ENCODE measurements at regions not wholly inside any gene's neighbourhood (a gene's known extent, or its start where the extent isn't known, plus 50 kb on each side); places are given as distances from the start of the nearest gene placed in this dataset.

- TF ChIP-seq CTCF (IDR thresholded peaks at IDR 0.05; ENCODE audit: insufficient read depth, low read length) (no peak), REST (IDR thresholded peaks at IDR 0.05; ENCODE audit: insufficient replicate concordance, low read depth) (no peak), POLR2AphosphoS5 (IDR thresholded peaks at IDR 0.05; ENCODE audit: low read depth) (no peak), GABPA (IDR thresholded peaks at IDR 0.05; ENCODE audit: low read depth) (no peak), SPI1 (IDR thresholded peaks at IDR 0.05; ENCODE audit: borderline replicate concordance, low read depth) (no peak)
These were observed 73.7 kb upstream of the PJA2 start for GRCh38 chr5:109483395-109483971.

Data from HL-60 (cell line).